ENCODE measurements at regions not wholly inside any gene's neighbourhood (a gene's known extent, or its start where the extent isn't known, plus 50 kb on each side); places are given as distances from the start of the nearest gene placed in this dataset.

DNA sequence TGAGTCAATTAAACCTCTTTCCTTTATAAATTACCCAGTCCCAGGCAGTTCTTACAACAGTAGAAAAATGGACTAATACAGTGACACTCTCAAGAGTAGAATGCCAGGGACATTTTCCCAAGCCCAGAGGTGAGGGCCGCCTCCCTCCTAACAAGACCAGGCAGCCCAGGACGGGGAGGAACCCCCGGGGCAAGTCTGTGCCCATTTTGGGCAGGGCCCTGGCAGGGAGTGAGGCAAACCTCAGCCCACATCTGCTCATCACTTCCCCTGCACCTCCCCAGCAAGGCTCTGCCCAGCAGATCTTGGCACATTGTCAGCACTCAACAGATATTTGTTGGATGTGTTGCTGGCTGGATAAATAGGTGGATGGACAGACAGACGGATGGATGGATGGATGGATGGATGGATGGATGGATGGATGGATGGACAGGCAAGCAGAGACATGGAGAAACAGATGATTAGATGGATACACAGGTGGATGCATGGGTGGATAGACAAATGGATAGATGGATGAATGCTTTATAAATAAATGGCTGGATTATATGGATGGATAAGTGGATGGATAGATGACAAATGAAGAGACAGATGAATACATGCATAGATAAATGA lies 271.3 kb downstream of the PARN start:
- TF ChIP-seq, protein P1, sequence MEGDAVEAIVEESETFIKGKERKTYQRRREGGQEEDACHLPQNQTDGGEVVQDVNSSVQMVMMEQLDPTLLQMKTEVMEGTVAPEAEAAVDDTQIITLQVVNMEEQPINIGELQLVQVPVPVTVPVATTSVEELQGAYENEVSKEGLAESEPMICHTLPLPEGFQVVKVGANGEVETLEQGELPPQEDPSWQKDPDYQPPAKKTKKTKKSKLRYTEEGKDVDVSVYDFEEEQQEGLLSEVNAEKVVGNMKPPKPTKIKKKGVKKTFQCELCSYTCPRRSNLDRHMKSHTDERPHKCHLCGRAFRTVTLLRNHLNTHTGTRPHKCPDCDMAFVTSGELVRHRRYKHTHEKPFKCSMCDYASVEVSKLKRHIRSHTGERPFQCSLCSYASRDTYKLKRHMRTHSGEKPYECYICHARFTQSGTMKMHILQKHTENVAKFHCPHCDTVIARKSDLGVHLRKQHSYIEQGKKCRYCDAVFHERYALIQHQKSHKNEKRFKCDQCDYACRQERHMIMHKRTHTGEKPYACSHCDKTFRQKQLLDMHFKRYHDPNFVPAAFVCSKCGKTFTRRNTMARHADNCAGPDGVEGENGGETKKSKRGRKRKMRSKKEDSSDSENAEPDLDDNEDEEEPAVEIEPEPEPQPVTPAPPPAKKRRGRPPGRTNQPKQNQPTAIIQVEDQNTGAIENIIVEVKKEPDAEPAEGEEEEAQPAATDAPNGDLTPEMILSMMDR (optimal IDR thresholded peaks at IDR 0.05 in 1 of 3, IDR thresholded peaks at IDR 0.05 in 1 of 3, conservative IDR thresholded peaks at IDR 0.05 in 1 of 3; ENCODE audit: extremely low read depth in 1 of 3, insufficient read depth in 2 of 3, low read length in 3 of 3), result no peak
- TF ChIP-seq EZH2 (IDR thresholded peaks at IDR 0.05; ENCODE audit: low read length), result no peak
